Erythroblast (primary cell): ENCODE measurements at regions not wholly inside any gene's neighbourhood (a gene's known extent, or its start where the extent isn't known, plus 50 kb on each side); places are given as distances from the start of the nearest gene placed in this dataset.
A peak's percentile ranks its signal among the peaks of the same experiment; 100 is the strongest.

ENCODE experiments used
- DNase-seq, 2 experiments: peaks; one replicate each; lab custom pipeline; 2025; lab: John Stamatoyannopoulos, UW
- GATA1 ChIP-seq: IDR thresholded peaks from 2 replicates; pipeline ENCODE4 v1.6.1; 2011; ENCODE audit warnings: low read depth, mild to moderate bottlenecking, control low read depth, low read length, moderate library complexity
- POLR2A ChIP-seq: IDR thresholded peaks from 2 replicates; pipeline ENCODE4 v1.6.1; 2011; ENCODE audit warnings: mild to moderate bottlenecking, low read length

DNA sequence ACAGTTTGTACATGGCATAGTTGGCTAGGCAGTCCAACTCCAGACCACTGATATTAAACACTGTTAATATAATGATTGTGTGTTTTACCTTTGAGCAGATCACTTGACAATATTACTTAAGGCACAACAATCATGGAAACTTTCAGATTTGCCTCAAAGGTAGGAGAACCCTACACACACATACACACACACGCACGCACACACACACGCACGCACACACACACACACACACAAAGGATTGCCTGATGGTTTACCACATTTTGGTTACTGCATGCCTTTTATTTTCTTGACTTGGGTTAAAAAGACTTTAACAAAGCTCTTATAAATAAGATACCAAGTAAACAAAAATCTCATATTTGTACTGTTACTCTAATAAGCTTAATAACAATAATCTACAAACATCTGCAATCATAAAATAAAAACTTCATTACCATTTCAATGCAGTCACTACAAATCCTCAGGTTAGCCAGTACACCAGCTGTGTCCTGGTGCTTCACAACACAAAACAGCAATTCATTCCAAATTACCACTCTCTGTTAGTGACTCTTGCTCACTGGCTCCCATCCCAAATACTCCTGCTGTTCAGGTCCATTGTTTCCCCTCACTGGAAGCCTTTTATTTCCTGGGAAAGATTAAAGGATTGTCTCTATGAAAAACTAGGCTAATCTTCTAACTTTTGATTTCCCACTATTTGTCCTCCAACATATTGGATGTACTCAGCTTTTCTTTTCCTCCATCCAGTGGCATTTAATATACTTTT is 175.2 kb upstream of the ATP2B1 start:
- no peak for DNase-seq
- TF ChIP-seq GATA1: no peak
- TF ChIP-seq POLR2A: no peak

DNA sequence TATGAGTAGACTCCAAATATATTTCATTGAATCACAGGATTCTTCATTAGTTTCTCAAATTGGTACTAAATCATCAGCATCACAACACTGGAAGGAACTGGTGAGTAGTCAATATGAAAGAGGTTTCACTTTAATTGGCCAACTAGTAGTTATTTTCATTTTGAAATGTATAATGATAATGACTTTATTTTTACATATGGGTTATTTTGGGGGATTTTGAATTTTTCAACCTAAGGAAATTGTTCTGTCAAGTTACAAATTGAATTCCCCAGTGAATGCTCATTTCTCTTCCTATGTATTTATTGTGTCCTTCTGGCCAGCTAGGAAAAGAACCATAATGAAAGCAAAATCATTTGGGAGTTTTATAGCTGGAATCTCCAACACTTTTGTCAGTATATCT is 174.2 kb upstream of the ATP2B1 start:
- TF ChIP-seq GATA1: no peak
- TF ChIP-seq POLR2A: no peak

GRCh38 chr12:89882050-89882449 is 173.4 kb upstream of the ATP2B1 start:
- no peak for TF ChIP-seq GATA1
- no peak for TF ChIP-seq POLR2A
- DNase-seq: peak in 1 of 2 experiments; percentile 4

More for the DNA sequence above, 174.2 kb upstream of the ATP2B1 start:
- no peak for DNase-seq

DNA sequence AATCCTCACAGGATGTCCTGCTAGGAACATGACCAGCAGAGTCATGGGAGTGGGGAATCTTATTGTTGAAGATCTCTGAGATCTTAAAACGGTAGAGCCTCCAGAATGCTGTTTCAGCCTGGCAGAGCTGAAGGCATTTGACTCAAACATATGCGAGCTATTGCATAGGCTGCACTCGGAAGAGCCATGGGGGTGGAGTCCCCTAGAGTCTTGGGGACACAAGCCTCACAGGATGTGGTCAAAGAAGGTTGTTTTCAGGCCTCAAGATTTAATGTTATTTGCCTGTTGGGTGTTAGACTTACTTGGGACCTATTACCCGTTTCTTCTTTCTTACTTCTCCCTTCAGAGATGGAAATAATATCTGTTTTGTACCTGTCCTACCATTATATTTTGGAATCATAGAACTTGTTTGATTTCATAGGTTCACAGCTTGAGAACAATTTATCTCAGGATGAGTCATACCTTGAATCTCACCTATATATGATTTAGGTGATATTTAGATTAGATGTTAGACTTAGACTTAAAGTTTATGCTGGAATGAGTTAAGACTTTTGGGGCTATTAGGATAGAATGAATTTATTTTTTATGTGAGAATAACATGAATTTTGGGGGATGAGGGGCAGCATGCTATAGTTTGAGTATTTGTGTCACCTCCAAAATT is 172.2 kb upstream of the ATP2B1 start:
- DNase-seq: no peak
- TF ChIP-seq POLR2A (no peak), GATA1 (no peak)

DNA sequence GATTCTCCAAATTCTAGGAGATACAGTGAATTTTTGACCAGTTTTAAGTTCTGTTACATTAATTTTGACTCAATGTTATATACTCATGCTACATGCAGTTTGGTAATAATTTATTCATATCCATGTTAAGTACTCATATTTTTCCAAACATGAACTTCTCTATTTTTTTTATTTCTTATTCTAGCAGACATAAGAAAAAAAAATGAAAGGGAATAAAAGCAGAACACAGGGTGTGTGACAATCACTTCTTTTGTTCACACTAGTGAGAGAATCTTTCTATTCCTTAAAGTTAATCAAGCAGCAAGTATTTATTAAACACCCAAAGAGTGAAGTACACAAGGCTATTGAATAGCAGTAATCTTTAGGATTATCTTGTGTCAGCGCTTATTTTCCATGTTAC is 171.1 kb upstream of the ATP2B1 start:
- DNase-seq: no peak

GRCh38 chr12:89878950-89879349 is 170.3 kb upstream of the ATP2B1 start:
- no peak for TF ChIP-seq GATA1
- TF ChIP-seq POLR2A: no peak
- no peak for DNase-seq

More for the DNA sequence above, 171.1 kb upstream of the ATP2B1 start:
- TF ChIP-seq POLR2A (no peak), GATA1 (no peak)

DNA sequence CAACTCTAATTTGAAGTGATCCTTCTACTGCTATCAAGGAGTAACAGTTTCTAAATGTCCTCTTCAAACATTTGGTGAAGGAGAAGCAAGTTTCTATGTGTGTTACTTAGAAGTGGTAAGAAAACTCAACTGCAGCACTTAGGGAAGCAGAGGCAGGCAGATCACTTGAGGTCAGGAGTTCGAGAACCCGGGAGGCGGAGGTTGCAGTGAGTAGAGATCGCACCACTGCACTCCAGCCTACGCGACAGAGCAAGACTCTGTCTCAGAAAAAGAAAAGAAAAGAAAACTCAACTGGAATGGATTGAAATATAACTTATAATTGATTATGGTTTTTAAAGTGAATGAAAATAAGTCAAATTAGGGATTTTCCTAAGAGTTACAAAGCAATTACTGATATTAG is 169.7 kb upstream of the ATP2B1 start:
- DNase-seq: no peak
- TF ChIP-seq GATA1 (no peak), POLR2A (no peak)

DNA sequence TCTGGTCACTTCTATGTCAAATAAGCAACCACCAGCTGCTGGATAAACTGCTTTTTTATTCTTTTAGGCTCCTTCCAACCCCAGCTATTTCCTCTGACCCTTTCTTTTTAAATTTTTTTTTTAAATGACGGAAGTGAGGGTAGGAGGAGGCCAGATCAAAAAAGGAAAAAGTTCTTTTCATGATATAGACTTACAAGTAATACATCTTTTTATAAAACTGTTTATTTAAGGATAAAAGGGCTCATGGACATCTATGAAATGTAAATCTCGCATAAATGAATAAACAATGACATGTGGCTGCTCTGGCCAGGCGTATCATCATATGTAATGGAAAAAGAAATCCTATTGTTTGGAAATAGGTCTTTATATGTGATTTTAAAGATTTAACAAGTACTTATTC is 169.0 kb upstream of the ATP2B1 start:
- no peak for TF ChIP-seq POLR2A
- no peak for TF ChIP-seq GATA1
- DNase-seq: no peak

GRCh38 chr12:89877136-89877535 is 168.5 kb upstream of the ATP2B1 start:
- no peak for TF ChIP-seq GATA1
- TF ChIP-seq POLR2A: no peak
- no peak for DNase-seq

- TF ChIP-seq GATA1 (no peak), POLR2A (no peak)
- DNase-seq: peak in 1 of 2 experiments; percentile 9
These were observed 167.2 kb upstream of the ATP2B1 start for GRCh38 chr12:89875809-89876208.

DNA sequence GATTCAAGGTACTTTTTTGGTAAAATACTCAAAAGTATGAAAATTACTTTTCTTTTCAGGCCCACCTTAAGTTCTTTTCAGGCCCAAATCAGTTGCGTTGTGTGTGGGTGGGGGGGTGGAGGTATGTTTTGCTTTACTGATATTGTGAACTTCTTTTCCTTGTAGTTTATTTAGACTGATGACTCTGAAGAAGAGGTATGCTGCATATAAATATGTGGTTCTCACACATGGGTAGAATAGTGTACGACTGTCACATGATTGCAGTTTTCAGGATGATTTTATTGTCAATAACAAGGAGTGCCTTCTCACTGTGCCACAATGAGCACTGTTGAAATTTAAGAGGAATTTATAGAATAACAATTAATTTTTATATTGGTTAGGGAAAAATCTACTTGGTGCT is 166.6 kb upstream of the ATP2B1 start:
- DNase-seq: no peak
- TF ChIP-seq GATA1 (no peak), POLR2A (no peak)

GRCh38 chr12:89874146-89874545 is 165.5 kb upstream of the ATP2B1 start:
- no peak for DNase-seq
- TF ChIP-seq GATA1: no peak
- TF ChIP-seq POLR2A: no peak

- DNase-seq: no peak
- TF ChIP-seq POLR2A (no peak), GATA1 (no peak)
These were observed 165.1 kb upstream of the ATP2B1 start for GRCh38 chr12:89873745-89874144.

DNA sequence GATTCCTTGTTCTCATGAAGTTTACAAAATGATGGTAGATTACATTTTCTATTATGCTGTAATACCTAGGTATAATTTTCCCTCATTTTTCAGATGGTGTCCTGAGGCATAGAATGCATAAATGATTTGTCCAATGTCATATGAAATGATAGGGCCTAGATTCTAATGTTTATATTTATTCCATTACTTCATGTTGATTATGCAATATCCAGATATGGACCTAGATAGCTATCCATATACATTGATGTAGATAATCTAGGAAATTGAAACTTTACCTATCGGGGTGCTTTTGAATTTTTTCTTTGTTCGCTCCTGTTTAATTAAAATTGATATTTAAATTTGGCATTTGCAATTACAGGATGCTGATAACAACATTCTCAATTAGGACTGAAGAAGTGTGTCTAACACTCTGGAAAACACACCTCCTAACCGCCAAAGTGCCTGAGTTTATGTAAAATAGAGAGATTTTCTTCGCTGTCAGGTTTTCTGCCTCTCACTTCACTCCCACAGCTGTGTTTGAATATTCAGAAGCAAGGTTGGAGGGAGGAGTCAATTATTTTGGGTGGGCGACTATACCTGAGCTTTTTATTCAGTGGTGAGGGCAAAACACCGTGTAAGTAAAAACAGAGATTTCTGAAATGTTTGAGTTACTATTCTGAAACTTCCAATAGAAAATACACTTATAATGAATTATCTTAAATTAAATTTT is 164.4 kb upstream of the ATP2B1 start:
- no peak for DNase-seq
- no peak for TF ChIP-seq POLR2A
- no peak for TF ChIP-seq GATA1
